ENCODE measurements at regions not wholly inside any gene's neighbourhood (a gene's known extent, or its start where the extent isn't known, plus 50 kb on each side); places are given as distances from the start of the nearest gene placed in this dataset.

DNA sequence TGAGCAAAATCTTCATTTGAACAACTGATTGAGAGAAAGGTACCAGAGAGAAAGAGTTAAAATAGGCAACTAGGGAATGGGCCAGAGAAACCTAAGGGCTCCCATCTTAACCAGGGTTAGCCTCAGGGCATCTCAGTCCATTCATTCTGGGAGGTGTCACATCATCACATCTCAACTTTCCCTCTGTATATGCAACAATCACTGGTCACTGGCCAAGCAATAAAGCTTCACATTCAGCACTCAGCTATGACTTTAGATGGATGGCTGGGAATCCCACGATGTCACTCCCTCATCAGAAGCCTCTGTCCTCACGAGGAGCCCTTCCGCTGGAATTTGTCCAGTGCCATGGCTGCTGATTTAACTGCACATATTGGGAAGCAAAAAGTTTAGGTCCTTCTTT is 172.1 kb upstream of the MGMT start:
- ChIA-PET POLR2A (no interaction called here), CTCF (ENCODE audit: low intra/inter-chr PET ratio) (no interaction called here)
- no TSS peak for BruUV-seq (replicated peaks)
- Histone ChIP-seq H3K36me3 (ENCODE audit: control insufficient read depth, insufficient read depth, low read length) (no peaks in the 10 kb centered on the region), H3K9me3 (replicated peaks; ENCODE audit: control insufficient read depth, insufficient read depth, low read depth, low read length) (no peaks in the 10 kb centered on the region), H3K4me3 (no peak overlapping the region), H3K4me2 (ENCODE audit: insufficient read depth, low read length) (no peak overlapping the region), H3K9me1 (ENCODE audit: control insufficient read depth, insufficient read depth, low read length) (no peaks in the 10 kb centered on the region), H3K79me2 (ENCODE audit: control insufficient read depth, insufficient read depth, low read length) (no peaks in the 10 kb centered on the region), H3K4me1 (replicated peaks in 1 of 2; ENCODE audit: control insufficient read depth in 2 of 2, insufficient read depth in 2 of 2, low read length in 2 of 2) (no peaks in the 10 kb centered on the region), H4K20me1 (replicated peaks; ENCODE audit: control insufficient read depth, insufficient read depth, low read length) (no peaks in the 10 kb centered on the region), H3K9ac (ENCODE audit: insufficient read depth in 1 of 2, low read depth in 2 of 2, low read length in 2 of 2) (no peak overlapping the region), H2AFZ (ENCODE audit: low read depth, low read length) (no peak overlapping the region), H3K27me3 (ENCODE audit: control insufficient read depth in 2 of 2, insufficient read depth in 2 of 2, low read length in 2 of 2) (no peaks in the 10 kb centered on the region), H3K27ac (ENCODE audit: extremely low read depth, low read depth, low read length) (no peak overlapping the region)
- intact Hi-C loops (cut with micrococcal nuclease) = no loop called here
- no peak for DNase-seq (ENCODE audit: extremely low read depth in 1 of 4, low spot score in 3 of 4)
- no peak for ATAC-seq
- WGBS (ENCODE audit: insufficient coverage, low coverage, missing lambda C conversion rate) = 0% methylated on average over 2 of the region's 3 CpGs
- no peak for FAIRE-seq
- in situ Hi-C loops (cut with MboI) = no loop called here
- no peak for TF ChIP-seq HDAC3 (IDR thresholded peaks at IDR 0.05; ENCODE audit: borderline replicate concordance, partially characterized antibody)
- TF ChIP-seq ZC3H11A (IDR thresholded peaks at IDR 0.05; ENCODE audit: low read depth, low read length) = no peak
- TF ChIP-seq, protein P1, sequence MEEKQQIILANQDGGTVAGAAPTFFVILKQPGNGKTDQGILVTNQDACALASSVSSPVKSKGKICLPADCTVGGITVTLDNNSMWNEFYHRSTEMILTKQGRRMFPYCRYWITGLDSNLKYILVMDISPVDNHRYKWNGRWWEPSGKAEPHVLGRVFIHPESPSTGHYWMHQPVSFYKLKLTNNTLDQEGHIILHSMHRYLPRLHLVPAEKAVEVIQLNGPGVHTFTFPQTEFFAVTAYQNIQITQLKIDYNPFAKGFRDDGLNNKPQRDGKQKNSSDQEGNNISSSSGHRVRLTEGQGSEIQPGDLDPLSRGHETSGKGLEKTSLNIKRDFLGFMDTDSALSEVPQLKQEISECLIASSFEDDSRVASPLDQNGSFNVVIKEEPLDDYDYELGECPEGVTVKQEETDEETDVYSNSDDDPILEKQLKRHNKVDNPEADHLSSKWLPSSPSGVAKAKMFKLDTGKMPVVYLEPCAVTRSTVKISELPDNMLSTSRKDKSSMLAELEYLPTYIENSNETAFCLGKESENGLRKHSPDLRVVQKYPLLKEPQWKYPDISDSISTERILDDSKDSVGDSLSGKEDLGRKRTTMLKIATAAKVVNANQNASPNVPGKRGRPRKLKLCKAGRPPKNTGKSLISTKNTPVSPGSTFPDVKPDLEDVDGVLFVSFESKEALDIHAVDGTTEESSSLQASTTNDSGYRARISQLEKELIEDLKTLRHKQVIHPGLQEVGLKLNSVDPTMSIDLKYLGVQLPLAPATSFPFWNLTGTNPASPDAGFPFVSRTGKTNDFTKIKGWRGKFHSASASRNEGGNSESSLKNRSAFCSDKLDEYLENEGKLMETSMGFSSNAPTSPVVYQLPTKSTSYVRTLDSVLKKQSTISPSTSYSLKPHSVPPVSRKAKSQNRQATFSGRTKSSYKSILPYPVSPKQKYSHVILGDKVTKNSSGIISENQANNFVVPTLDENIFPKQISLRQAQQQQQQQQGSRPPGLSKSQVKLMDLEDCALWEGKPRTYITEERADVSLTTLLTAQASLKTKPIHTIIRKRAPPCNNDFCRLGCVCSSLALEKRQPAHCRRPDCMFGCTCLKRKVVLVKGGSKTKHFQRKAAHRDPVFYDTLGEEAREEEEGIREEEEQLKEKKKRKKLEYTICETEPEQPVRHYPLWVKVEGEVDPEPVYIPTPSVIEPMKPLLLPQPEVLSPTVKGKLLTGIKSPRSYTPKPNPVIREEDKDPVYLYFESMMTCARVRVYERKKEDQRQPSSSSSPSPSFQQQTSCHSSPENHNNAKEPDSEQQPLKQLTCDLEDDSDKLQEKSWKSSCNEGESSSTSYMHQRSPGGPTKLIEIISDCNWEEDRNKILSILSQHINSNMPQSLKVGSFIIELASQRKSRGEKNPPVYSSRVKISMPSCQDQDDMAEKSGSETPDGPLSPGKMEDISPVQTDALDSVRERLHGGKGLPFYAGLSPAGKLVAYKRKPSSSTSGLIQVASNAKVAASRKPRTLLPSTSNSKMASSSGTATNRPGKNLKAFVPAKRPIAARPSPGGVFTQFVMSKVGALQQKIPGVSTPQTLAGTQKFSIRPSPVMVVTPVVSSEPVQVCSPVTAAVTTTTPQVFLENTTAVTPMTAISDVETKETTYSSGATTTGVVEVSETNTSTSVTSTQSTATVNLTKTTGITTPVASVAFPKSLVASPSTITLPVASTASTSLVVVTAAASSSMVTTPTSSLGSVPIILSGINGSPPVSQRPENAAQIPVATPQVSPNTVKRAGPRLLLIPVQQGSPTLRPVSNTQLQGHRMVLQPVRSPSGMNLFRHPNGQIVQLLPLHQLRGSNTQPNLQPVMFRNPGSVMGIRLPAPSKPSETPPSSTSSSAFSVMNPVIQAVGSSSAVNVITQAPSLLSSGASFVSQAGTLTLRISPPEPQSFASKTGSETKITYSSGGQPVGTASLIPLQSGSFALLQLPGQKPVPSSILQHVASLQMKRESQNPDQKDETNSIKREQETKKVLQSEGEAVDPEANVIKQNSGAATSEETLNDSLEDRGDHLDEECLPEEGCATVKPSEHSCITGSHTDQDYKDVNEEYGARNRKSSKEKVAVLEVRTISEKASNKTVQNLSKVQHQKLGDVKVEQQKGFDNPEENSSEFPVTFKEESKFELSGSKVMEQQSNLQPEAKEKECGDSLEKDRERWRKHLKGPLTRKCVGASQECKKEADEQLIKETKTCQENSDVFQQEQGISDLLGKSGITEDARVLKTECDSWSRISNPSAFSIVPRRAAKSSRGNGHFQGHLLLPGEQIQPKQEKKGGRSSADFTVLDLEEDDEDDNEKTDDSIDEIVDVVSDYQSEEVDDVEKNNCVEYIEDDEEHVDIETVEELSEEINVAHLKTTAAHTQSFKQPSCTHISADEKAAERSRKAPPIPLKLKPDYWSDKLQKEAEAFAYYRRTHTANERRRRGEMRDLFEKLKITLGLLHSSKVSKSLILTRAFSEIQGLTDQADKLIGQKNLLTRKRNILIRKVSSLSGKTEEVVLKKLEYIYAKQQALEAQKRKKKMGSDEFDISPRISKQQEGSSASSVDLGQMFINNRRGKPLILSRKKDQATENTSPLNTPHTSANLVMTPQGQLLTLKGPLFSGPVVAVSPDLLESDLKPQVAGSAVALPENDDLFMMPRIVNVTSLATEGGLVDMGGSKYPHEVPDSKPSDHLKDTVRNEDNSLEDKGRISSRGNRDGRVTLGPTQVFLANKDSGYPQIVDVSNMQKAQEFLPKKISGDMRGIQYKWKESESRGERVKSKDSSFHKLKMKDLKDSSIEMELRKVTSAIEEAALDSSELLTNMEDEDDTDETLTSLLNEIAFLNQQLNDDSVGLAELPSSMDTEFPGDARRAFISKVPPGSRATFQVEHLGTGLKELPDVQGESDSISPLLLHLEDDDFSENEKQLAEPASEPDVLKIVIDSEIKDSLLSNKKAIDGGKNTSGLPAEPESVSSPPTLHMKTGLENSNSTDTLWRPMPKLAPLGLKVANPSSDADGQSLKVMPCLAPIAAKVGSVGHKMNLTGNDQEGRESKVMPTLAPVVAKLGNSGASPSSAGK (IDR thresholded peaks at IDR 0.05) = no peak
- TF ChIP-seq, protein P2, sequence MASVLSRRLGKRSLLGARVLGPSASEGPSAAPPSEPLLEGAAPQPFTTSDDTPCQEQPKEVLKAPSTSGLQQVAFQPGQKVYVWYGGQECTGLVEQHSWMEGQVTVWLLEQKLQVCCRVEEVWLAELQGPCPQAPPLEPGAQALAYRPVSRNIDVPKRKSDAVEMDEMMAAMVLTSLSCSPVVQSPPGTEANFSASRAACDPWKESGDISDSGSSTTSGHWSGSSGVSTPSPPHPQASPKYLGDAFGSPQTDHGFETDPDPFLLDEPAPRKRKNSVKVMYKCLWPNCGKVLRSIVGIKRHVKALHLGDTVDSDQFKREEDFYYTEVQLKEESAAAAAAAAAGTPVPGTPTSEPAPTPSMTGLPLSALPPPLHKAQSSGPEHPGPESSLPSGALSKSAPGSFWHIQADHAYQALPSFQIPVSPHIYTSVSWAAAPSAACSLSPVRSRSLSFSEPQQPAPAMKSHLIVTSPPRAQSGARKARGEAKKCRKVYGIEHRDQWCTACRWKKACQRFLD (CRISPR knock-in tag; IDR thresholded peaks at IDR 0.05) = no peak
- no peak for TF ChIP-seq HLTF (IDR thresholded peaks at IDR 0.05)
- TF ChIP-seq SP1 (CRISPR knock-in tag; IDR thresholded peaks at IDR 0.05) = no peak
- TF ChIP-seq, protein P3, sequence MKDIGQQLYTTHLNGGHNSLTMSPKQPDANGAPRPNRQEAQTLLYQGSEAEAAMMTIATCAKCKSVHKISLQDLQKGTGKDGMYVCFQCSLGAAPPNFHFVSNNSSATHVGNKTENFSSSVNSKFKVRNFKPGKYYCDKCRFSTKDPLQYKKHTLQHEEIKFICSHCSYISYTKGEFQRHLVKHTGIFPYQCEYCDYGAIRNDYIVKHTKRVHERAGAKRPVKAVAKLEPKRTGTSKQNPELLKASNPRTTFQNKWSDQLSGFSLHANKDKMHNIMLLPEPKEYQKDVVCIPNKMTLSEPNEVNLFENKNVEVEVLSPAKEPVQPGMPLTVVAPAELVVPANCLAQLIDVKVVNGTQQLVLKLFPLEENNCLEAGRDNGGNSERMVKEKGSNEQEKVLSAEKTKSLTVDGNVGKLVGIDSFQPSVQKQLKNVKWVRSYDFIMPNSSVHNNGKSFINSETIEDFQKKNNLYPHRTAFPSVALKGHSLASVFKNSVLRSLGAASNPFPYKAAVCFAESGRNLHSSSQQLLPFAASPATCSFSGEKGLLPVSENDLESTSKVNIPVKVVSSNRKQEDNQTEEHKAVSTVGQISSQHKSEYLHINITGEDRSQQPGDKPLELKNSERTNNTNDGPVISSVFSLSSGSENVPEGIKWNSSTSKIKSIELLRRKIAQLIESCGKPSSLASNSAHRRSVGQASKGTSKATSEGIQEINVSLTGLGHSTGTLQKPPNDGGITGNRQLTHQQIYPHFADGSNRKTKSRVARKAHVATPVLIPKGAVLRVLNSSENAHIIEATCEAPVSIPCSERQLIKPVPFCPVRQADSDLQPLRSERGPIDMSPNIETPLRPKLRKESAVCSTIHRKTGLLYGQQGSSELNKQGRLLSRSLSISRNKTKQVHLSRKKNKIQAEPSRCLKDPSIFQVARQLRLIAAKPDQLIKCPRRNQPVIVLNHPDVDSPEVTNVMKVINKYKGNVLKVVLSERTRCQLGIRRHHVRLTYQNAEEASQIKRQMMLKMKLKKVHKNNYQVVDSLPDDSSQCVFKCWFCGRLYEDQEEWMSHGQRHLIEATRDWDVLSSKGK (CRISPR knock-in tag; IDR thresholded peaks at IDR 0.05) = no peak

All from K562 (cell line).